DND-41 (cell line): ENCODE measurements at regions not wholly inside any gene's neighbourhood (a gene's known extent, or its start where the extent isn't known, plus 50 kb on each side); places are given as distances from the start of the nearest gene placed in this dataset.

ENCODE experiments used
- CTCF ChIP-seq: IDR thresholded peaks from 2 replicates; pipeline ENCODE4 v1.5.1; 2012; ENCODE audit warnings: borderline replicate concordance, low read length, moderate library complexity, mild to moderate bottlenecking; ENCODE audit not compliant: poor library complexity, severe bottlenecking; ENCODE audit errors: extremely low read depth
- EZH2 ChIP-seq: IDR thresholded peaks from 3 replicates; pipeline ENCODE4 v1.6.1; 2012; ENCODE audit warnings: borderline replicate concordance, low read depth, mild to moderate bottlenecking, moderate library complexity, low read length, inconsistent platforms; ENCODE audit not compliant: severe bottlenecking

- TF ChIP-seq EZH2, result no peak
- no peak for TF ChIP-seq CTCF
These were observed 284.4 kb upstream of the B3GAT1 start for GRCh38 chr11:134696455-134696854.
